Activated CD8-positive, alpha-beta T cell treated with anti-CD3 and anti-CD28 coated beads, Interleukin-2, amount 10 ng/mL, durations not matched to agents 7 days and 5 days (primary cell): ENCODE measurements at regions not wholly inside any gene's neighbourhood (a gene's known extent, or its start where the extent isn't known, plus 50 kb on each side); places are given as distances from the start of the nearest gene placed in this dataset.

Experiments used
- ATAC-seq: fragments of 150-1000 bp; cut with Tn5 transposase; one replicate; pipeline ENCODE4 v1.10.0; 2021; ENCODE audit warnings: moderate library complexity
- CTCF ChIA-PET: fragments of 350-600 bp; sonication (Branson Sonifier 250); formaldehyde crosslinking; loops from one replicate; lab custom pipeline; 2021; ENCODE audit warnings: antibody characterized with exemption; lab: Charles Lee
- POLR2A ChIA-PET: fragments of 350-600 bp; sonication (Branson Sonifier 250); formaldehyde crosslinking; loops from one replicate; lab custom pipeline; 2021; ENCODE audit warnings: antibody characterized with exemption; lab: Charles Lee
- DNase-seq: peaks from one replicate; pipeline ENCODE4 v3.0.0-alpha.2; 2020
- H3K27ac Mint-ChIP-seq: one replicate; pipeline ENCODE4 v1.8.0; 2021; ENCODE audit warnings: mild to moderate bottlenecking, mixed read lengths
- H3K27me3 Mint-ChIP-seq: one replicate; pipeline ENCODE4 v1.8.0; 2021; ENCODE audit warnings: low read depth, mixed read lengths
- H3K36me3 Mint-ChIP-seq: one replicate; pipeline ENCODE4 v1.8.0; 2021; ENCODE audit warnings: low read depth, mixed read lengths
- H3K4me1 Mint-ChIP-seq: one replicate; pipeline ENCODE4 v1.8.0; 2021; ENCODE audit warnings: low read depth, mixed read lengths
- H3K4me3 Mint-ChIP-seq: one replicate; pipeline ENCODE4 v1.8.0; 2021; ENCODE audit warnings: mild to moderate bottlenecking, mixed read lengths
- H3K9me3 Mint-ChIP-seq: one replicate; pipeline ENCODE4 v1.8.0; 2022; ENCODE audit warnings: mixed read lengths; ENCODE audit not compliant: insufficient read depth

DNA sequence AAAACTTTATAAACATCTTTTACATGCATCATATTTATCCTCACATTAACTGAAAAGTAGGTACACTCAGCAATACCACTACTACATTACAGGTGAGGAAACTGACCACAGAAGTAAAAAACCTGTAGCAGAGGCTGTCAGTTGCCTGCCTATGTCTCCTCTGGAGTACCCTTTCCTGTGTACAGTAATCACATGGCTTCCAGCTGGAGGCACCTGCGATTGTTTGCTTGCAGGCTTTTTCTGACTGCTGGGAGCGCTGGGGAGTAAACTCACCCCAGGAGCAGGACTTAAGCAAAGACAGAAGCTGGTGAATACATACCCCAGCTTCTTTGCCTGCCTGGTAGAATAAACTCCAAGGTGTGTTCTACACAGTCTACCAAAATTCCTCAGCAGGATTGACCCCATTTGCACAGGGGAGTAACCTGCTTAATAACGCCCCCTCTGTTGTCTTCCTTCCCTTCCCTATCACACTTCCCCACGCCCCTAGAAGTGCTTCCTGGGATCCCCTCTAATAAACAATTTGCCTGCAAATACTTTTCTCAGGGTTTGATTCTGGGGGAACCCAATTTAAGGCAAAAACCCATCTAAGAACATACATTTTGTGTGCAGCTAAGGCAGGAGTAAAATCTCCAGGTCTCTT is 138.9 kb downstream of the PTH2R start:
- ATAC-seq (no peak), DNase-seq (no peak)
- POLR2A ChIA-PET = no interaction called here
- Mint-ChIP-seq H3K27me3 (no peaks in the 10 kb centered on the region), H3K27ac (no peak overlapping the region), H3K4me1 (no peaks in the 10 kb centered on the region), H3K36me3 (no peaks in the 10 kb centered on the region), H3K9me3 (no peaks in the 10 kb centered on the region), H3K4me3 (no peak overlapping the region)
- CTCF ChIA-PET = no interaction called here

DNA sequence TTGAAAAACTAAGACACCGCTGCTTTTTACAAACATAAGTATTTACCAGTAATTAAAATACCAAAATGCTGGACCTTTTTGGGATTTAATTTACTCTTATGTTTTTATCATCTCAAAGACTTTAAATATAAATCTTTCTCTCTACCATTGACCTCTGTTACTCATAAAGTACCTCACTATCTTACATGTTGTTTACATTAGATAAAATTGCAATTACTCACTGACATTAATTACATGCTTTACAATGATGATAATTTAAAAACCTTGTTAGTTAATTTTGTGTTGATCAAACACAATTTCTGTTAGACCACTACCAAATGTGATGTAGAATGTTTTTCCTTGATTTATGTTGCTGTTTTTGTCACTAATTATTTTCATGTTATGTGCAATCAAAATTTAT is 139.5 kb downstream of the PTH2R start:
- POLR2A ChIA-PET = no interaction called here
- Mint-ChIP-seq H3K4me1 (no peaks in the 10 kb centered on the region), H3K4me3 (no peak overlapping the region), H3K27me3 (no peaks in the 10 kb centered on the region), H3K36me3 (no peaks in the 10 kb centered on the region), H3K9me3 (no peaks in the 10 kb centered on the region), H3K27ac (no peak overlapping the region)
- CTCF ChIA-PET = no interaction called here
- DNase-seq (no peak), ATAC-seq (no peak)

- Mint-ChIP-seq H3K27me3 (no peaks in the 10 kb centered on the region), H3K36me3 (no peaks in the 10 kb centered on the region), H3K27ac (no peak overlapping the region), H3K9me3 (no peaks in the 10 kb centered on the region), H3K4me3 (no peak overlapping the region), H3K4me1 (no peaks in the 10 kb centered on the region)
- no peak for ATAC-seq
- POLR2A ChIA-PET = no interaction called here
- no peak for DNase-seq
- CTCF ChIA-PET = no interaction called here
Measured at GRCh38 chr2:208546860-208547650, 140.5 kb downstream of the PTH2R start.

- no peak for ATAC-seq
Measured at GRCh38 chr2:208548700-208549099, 142.1 kb downstream of the PTH2R start.

GRCh38 chr2:208549546-208550158 is 143.1 kb downstream of the PTH2R start:
- Mint-ChIP-seq H3K27ac (no peak overlapping the region), H3K27me3 (no peaks in the 10 kb centered on the region), H3K4me3 (no peak overlapping the region), H3K9me3 (no peaks in the 10 kb centered on the region), H3K36me3 (no peaks in the 10 kb centered on the region), H3K4me1 (no peaks in the 10 kb centered on the region)
- ATAC-seq (no peak), DNase-seq (no peak)
- ChIA-PET CTCF (no interaction called here), POLR2A (no interaction called here)

More at GRCh38 chr2:208548700-208549099, 142.1 kb downstream of the PTH2R start:
- Mint-ChIP-seq H3K4me3 (no peak overlapping the region), H3K4me1 (no peaks in the 10 kb centered on the region), H3K36me3 (no peaks in the 10 kb centered on the region), H3K9me3 (no peaks in the 10 kb centered on the region), H3K27me3 (no peaks in the 10 kb centered on the region), H3K27ac (no peak overlapping the region)
- ChIA-PET CTCF (no interaction called here), POLR2A (no interaction called here)
- DNase-seq = no peak

GRCh38 chr2:208552943-208553342 is 146.4 kb downstream of the PTH2R start:
- ATAC-seq = no peak
- H3K27ac Mint-ChIP-seq = no peak overlapping the region
- H3K9me3 Mint-ChIP-seq = no peaks in the 10 kb centered on the region
- POLR2A ChIA-PET = no interaction called here
- no peaks in the 10 kb centered on the region for H3K27me3 Mint-ChIP-seq
- no peak overlapping the region for H3K4me3 Mint-ChIP-seq
- no peak for DNase-seq
- CTCF ChIA-PET = no interaction called here
- no peaks in the 10 kb centered on the region for H3K36me3 Mint-ChIP-seq
- no peaks in the 10 kb centered on the region for H3K4me1 Mint-ChIP-seq

DNA sequence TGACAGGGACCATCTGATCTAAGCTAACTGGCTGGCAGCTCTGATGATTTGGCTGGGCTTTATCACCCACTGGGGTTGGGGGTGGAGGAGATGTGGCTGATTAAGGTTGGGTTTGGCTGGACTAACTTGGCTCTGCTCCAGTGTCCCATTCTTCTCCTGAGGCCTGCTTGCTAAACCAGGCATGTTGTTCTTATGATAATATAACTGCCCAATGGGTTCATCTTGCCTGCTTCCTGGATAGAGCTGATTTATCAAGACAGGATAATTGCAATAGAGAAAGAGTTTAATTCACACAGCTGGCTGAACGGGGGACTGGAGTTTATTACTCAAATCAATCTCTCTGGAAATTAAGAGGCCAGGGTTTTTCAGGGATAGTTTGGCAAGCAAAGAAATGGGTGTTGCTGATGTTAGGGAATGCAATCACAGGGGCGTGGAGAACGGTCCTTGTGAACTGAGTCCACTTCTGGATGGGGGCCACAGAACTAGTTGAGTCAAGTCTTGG is 150.4 kb downstream of the PTH2R start:
- H3K36me3 Mint-ChIP-seq = no peaks in the 10 kb centered on the region
- ChIA-PET CTCF (no interaction called here), POLR2A (no interaction called here)
- no peak overlapping the region for H3K4me3 Mint-ChIP-seq
- H3K4me1 Mint-ChIP-seq = no peaks in the 10 kb centered on the region
- DNase-seq (no peak), ATAC-seq (no peak)
- H3K27me3 Mint-ChIP-seq = no peaks in the 10 kb centered on the region
- no peak overlapping the region for H3K27ac Mint-ChIP-seq
- H3K9me3 Mint-ChIP-seq = no peaks in the 10 kb centered on the region

DNA sequence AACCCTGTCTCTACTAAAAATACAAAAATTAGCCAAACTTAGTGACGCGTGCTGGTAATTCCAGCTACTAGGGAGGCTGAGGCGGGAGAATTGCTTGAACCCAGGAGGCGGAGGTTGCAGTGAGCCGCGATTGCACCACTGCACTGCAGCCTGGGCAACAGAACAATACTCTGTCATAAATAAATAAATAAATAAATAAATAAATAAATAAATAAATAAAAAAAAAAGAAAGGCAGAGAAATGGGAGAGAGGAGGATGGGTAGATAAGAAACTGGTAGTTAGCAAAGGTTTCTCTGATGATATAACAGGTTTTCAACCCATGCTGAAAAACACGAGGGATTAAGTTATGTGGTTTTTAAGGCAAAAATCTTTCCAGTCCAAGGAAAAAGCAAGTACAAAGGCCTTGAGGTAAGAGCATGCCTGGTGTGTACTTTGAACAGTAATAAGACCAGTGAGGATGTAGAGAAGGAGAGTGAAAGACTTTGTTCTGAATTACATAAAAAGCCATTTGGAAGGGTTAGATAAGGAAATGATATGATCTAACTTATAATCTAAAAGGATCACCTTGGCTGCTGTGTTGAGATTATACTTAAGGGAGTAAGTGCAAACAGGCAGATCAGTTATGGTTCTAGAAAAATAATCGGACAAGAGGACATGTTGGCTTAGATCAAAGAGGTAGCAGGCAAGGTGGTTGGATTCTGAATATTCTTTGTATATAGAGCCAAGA is 159.3 kb downstream of the PTH2R start:
- DNase-seq (no peak), ATAC-seq (no peak)
- Mint-ChIP-seq H3K27me3 (no peaks in the 10 kb centered on the region), H3K4me3 (no peak overlapping the region), H3K4me1 (no peaks in the 10 kb centered on the region), H3K36me3 (no peaks in the 10 kb centered on the region), H3K9me3 (no peaks in the 10 kb centered on the region), H3K27ac (no peak overlapping the region)
- ChIA-PET POLR2A (no interaction called here), CTCF (no interaction called here)

DNA sequence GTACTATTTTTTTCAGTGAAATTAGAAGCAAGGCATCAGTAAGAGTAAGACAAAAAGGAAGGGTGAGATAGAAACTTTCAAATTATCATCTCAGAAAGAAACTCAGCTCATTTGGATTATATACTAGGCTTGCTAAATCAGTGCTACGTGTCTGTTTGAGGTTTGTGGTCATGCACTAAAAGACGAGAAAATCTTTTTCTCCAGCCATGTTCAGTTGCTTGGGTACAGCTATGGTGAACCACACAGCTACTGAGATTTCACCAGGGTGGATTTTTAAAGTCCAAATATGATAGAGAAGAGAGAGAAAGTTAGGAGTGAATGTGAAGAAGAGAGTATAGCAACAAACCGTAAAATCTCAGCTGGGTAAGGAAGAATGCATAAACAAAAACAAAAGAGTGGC is 161.6 kb downstream of the PTH2R start:
- H3K27ac Mint-ChIP-seq = no peak overlapping the region
- H3K4me1 Mint-ChIP-seq = no peaks in the 10 kb centered on the region
- no peak for DNase-seq
- H3K27me3 Mint-ChIP-seq = no peaks in the 10 kb centered on the region
- no peak for ATAC-seq
- ChIA-PET CTCF (no interaction called here), POLR2A (no interaction called here)
- no peak overlapping the region for H3K4me3 Mint-ChIP-seq
- no peaks in the 10 kb centered on the region for H3K9me3 Mint-ChIP-seq
- H3K36me3 Mint-ChIP-seq = no peaks in the 10 kb centered on the region

- ChIA-PET POLR2A (no interaction called here), CTCF (no interaction called here)
- DNase-seq = no peak
- no peak for ATAC-seq
- H3K36me3 Mint-ChIP-seq = no peaks in the 10 kb centered on the region
- H3K4me3 Mint-ChIP-seq = no peak overlapping the region
- H3K9me3 Mint-ChIP-seq = no peaks in the 10 kb centered on the region
- no peak overlapping the region for H3K27ac Mint-ChIP-seq
- H3K27me3 Mint-ChIP-seq = no peaks in the 10 kb centered on the region
- no peaks in the 10 kb centered on the region for H3K4me1 Mint-ChIP-seq
Measured at GRCh38 chr2:208570066-208570465, 163.5 kb downstream of the PTH2R start.

DNA sequence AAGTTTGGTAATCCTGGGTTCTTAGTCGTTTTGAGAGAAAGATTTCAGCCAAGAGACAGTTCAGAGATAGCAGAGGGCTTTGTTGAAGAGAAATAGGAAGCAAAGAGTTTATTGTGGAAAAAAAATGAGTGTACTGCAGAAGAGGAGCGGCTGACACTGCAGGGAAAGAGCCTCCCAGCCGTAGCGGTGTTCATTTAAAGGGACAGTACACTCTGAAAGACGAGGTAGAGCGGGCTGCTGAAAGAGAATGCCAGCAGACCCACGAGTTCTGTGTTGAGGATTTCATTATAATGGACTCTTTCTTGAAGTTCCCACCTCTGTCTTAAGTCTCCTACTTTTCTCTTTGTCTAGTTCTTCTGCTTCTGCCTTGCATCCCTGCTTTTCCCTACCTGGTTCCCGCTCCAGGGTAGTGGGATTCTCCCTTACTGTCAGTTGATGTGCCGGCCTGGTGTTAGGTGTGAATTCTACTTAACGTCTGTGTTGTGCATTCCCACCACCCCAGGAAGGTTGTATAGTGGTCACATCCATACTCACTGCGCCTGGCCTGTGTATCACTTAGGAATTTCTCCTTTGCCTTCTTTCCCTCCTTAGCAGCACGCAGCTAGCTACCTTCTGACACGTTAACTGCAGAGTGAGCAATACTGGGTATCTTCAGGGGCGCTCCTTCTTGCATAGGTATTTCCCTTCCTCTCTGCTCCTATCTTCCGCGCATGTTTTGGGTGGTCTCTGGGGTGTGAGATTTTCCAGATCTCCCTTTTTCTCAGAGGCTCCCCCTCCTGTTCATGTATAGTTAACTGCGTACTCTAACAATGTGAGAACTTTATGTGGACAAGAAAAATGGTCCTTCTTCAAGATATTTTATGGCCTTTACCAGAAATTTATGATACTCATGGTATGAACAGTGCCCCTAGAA is 164.5 kb downstream of the PTH2R start:
- ATAC-seq (no peak), DNase-seq (no peak)
- H3K27me3 Mint-ChIP-seq = no peaks in the 10 kb centered on the region
- no peaks in the 10 kb centered on the region for H3K9me3 Mint-ChIP-seq
- ChIA-PET POLR2A (no interaction called here), CTCF (no interaction called here)
- H3K4me1 Mint-ChIP-seq = no peaks in the 10 kb centered on the region
- no peaks in the 10 kb centered on the region for H3K36me3 Mint-ChIP-seq
- no peak overlapping the region for H3K4me3 Mint-ChIP-seq
- H3K27ac Mint-ChIP-seq = no peak overlapping the region
